ENCODE measurements at regions not wholly inside any gene's neighbourhood (a gene's known extent, or its start where the extent isn't known, plus 50 kb on each side); places are given as distances from the start of the nearest gene placed in this dataset.

DNA sequence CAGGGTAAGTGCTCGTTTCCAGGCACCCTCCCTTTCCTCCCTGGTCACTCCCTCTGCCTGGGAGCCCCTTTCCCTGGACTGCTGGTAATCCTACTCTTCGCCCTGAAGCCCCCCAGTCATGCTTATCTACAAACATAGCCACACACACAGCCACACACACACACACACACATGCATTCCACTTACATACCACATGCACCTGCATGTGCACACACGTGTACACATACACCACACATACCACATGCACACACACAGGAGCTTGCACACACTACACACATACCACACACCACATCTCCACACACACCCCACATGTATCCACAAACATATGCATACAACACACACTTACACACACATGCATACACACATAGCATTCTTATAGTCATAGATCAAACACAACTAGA lies 358.5 kb downstream of the GADD45G start:
- TF ChIP-seq, protein P1, sequence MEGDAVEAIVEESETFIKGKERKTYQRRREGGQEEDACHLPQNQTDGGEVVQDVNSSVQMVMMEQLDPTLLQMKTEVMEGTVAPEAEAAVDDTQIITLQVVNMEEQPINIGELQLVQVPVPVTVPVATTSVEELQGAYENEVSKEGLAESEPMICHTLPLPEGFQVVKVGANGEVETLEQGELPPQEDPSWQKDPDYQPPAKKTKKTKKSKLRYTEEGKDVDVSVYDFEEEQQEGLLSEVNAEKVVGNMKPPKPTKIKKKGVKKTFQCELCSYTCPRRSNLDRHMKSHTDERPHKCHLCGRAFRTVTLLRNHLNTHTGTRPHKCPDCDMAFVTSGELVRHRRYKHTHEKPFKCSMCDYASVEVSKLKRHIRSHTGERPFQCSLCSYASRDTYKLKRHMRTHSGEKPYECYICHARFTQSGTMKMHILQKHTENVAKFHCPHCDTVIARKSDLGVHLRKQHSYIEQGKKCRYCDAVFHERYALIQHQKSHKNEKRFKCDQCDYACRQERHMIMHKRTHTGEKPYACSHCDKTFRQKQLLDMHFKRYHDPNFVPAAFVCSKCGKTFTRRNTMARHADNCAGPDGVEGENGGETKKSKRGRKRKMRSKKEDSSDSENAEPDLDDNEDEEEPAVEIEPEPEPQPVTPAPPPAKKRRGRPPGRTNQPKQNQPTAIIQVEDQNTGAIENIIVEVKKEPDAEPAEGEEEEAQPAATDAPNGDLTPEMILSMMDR (optimal IDR thresholded peaks at IDR 0.05 in 1 of 3, IDR thresholded peaks at IDR 0.05 in 1 of 3, conservative IDR thresholded peaks at IDR 0.05 in 1 of 3; ENCODE audit: extremely low read depth in 1 of 3, insufficient read depth in 2 of 3, low read length in 3 of 3): no peak
- no peak for TF ChIP-seq EZH2 (IDR thresholded peaks at IDR 0.05; ENCODE audit: low read length)

Data from keratinocyte (primary cell).